Left lobe of liver (tissue), 2 donors: ENCODE measurements at regions not wholly inside any gene's neighbourhood (a gene's known extent, or its start where the extent isn't known, plus 50 kb on each side); places are given as distances from the start of the nearest gene placed in this dataset.
"Not testable (repeated sequence)": the region's sequence is repeated elsewhere in the genome, so short reads cannot be mapped to it uniquely, and the experiment has no call there.

Experiments used
- ATAC-seq: fragments of 200-7000 bp; cut with Tn5 transposase; one replicate; pipeline ENCODE4 v1.9.1; 2020; ENCODE audit warnings: mild to moderate bottlenecking, moderate library complexity
- DNase-seq: peaks from one replicate; pipeline ENCODE4 v3.0.0-alpha.2; 2020; ENCODE audit warnings: low spot score
- donor health status: DM: no; HTN: no; CAD: no; lungs with moderate emphysema.
- donor health status: DM: no; HTN: yes; CAD: no.

- not testable (repeated sequence) for DNase-seq, ATAC-seq
These were observed 50.5 kb upstream of the THOC3 start for GRCh38 chr5:176018598-176018997.

DNA sequence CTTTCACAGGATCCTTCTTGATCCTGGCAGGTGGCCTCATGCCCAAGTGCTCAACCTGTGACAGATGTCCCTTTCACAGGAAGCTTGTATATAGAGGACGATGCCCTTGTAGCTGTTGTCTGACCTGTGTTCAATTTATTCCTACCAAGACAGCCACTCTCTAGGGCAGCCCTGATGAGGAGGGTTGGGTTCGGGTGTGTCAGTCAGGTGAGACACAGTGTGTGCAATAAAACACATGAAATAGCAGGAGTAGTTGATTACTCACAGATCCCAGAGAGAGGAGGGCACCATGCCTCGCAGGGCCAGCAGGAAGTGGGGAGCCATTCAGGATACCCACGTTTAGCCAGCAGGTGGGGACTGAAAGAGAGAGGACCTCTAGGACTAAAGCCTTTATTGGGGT, 52.7 kb upstream of the THOC3 start:
- not testable (repeated sequence) for ATAC-seq, DNase-seq

GRCh38 chr5:176023535-176023934, 55.4 kb upstream of the THOC3 start:
- not testable (repeated sequence) for DNase-seq

GRCh38 chr5:176029445-176029844, 61.3 kb upstream of the THOC3 start:
- ATAC-seq, DNase-seq: not testable (repeated sequence)

More at GRCh38 chr5:176023535-176023934, 55.4 kb upstream of the THOC3 start:
- ATAC-seq, result not testable (repeated sequence)

DNA sequence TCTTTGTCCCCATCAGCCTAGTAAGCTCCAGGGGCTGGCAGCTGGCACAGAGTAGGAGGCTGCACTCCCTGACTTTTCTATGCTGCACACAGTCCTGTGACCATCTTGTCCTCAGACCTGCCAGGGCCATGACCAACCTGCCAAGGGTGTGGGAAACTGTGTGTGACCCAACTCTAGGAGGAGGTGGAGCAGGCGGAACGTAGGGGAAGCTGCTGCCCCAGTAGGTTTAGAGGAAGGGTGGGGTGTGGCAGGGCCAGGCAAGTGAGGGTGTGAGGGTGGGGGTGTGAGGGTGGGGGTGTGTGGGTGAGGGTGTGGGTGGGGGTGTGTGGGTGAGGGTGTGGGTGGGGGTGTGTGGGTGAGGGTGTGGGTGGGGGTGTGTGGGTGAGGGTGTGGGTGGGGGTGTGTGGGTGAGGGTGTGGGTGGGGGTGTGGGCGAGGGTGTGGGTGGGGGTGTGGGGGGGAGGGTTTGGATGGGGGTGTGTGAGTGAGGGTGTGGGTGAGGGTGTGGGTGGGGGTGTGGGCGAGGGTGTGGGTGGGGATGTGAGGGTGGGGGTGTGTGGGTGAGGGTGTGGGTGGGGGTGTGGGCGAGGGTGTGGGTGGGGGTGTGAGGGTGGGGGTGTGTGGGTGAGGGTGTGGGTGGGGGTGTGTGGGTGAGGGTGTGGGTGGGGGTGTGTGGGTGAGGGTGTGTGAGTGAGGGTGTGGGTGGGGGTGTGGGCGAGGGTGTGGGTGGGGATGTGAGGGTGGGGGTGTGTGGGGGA, 62.4 kb upstream of the THOC3 start:
- DNase-seq, ATAC-seq: not testable (repeated sequence)

GRCh38 chr5:176031118-176031510, 63.0 kb upstream of the THOC3 start:
- not testable (repeated sequence) for DNase-seq, ATAC-seq

GRCh38 chr5:176033186-176033585, 65.1 kb upstream of the THOC3 start:
- not testable (repeated sequence) for DNase-seq, ATAC-seq

DNA sequence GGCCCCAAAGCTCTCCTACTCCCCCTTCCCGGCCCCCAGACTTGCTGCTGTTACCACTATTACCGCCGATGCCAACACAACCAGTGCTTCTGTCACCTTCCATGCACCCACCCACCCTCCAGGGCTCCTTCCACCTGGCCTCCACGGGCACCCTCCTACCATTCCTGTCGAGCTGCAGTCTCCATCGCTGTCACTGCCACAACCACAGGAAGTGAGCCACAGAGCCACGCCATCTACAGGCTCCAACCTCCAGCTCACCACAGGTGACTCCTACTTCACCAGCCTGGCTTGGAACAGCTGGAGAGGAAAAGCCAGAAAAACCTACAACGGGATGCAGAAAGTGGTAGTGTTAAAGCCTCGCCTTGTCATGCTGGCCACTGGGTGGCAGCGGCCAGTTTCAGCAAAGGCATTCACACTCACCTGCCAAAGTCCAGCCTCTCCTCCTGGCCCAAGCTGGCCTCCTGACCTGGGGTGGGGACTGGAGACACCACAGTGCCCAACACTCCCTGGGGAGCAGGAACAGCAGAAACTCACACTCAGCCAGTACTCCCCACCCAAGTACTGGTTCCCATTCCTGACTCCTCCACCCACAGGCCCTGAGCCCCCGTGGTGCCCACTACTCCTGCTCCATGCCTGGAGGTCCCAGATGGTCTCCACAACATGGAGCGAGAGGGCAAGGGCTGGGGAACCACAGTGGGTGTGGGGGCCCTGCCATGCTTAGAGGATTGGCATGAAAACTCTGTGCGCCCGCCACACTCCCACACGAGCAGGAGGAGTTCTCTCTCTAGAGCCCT, 66.5 kb upstream of the THOC3 start:
- ATAC-seq, result peak; percentile 93
- not testable (repeated sequence) for DNase-seq

DNA sequence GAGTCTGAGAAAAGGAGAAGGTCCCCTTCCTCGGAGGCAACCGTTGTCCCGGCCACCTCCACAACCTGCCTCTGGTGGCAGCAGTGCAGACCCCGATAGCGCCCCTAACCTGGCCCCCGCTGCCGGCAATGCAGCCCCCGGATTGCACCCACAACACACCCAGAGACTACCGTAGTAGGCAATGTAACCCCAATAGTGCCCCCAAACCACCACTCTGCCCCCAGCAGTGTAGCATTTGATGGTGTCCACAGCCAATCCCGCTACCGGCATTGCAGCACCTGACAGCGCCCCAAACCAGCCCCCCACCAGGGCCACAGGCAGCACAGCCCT, 67.1 kb upstream of the THOC3 start:
- not testable (repeated sequence) for ATAC-seq

DNA sequence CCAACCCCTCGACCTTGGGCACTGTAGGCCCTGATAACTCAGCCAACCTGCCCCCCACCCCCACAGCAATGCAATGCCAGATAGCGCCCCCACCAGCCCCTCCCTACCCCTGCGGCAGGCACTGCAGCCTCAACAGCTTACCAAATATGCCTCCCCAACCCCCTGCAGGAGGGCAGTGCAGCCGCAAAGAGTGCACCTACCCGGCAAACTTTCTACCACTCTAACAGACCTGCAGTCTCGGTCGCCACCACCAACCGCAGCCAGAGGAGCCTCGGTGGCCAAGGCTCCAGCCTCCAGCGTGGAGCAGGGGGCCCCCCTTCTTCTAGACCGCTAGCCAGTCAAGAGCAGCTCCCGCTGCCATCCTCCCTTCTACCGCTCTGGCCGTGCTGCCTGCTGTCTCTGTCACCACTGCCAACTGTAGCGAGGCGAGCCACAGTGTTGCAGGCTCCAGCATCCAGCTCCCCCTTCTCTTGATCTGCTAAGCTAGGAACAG, 67.7 kb upstream of the THOC3 start:
- ATAC-seq, result peak; percentile 12
- not testable (repeated sequence) for DNase-seq

More for the DNA sequence above, 67.1 kb upstream of the THOC3 start:
- not testable (repeated sequence) for DNase-seq

DNA sequence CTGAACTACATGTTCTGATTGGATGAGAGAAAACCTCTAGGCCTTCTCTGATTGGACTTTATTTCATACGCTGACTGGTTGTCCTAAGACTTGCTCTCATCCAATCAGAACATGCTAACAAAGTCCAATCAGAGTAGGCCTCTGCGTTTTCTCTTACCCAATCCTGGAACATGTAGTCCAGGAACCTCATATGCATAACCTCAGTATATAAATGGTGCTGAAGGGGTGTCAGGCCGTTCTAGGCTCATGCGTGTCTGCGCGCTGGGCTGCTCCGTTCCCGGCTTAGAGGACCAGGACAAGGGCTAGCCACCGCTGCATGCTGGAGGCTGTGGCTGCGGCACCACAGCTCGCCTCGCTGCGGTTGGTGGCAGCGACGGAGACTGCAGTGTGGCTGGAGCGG, 68.3 kb upstream of the THOC3 start:
- not testable (repeated sequence) for ATAC-seq, DNase-seq

DNA sequence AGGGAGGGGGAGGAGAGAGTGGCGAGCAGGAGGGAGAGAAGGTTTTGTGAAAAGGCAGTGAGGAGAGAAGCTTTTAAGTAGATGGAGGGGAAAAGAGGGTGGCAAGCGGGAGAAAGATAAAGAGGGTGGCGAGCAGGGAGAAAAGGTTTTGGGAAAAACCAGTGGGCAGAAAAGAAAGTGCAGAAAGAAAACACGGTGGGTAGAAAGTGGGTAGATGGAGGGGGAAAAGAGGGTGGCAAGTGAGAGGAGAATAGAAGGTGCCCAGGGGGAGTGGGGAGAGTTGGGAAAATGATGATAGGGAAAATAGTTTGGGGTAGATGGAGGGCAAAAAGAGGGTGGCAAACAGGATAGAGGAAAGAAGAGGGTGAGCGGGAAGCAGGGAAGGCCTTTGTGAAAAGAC, 69.1 kb upstream of the THOC3 start:
- DNase-seq, ATAC-seq: not testable (repeated sequence)

DNA sequence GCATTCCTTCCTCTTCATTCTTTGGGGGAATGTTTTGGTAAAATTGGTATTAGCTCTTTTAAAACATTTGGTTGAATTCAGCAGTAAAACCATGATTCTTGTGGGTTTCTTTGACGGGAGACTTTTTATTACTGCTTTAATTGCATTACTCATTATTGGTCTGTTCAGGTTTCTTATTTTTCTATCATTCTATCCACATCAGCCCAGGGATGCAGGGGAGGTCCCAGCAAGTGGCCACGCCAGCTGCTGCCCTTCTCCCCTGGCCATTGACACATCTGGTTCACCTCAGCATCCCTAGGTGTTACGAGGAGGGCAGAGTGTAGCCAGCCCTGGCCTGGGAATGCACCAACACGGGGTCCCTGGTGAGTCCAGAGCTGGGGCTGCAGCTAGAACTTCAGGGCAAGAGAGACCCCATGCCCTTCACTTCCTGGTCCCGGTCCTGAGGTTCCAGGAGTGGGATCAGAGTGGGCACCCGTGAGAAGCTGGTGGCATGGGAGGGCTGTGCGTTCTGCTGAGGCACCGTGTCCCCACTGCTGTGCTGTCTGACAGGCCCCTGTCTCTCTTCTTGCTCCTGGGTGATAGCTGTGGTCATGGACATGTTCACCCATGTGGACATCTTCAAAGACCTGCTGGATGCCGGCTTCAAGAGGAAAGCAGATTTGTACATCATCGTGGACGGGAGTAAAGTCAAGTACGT, 72.1 kb upstream of the THOC3 start:
- peak; percentile 36 for DNase-seq
- ATAC-seq, result not testable (repeated sequence)

- not testable (repeated sequence) for DNase-seq, ATAC-seq
These were observed 73.3 kb upstream of the THOC3 start for GRCh38 chr5:176041248-176041994.

DNA sequence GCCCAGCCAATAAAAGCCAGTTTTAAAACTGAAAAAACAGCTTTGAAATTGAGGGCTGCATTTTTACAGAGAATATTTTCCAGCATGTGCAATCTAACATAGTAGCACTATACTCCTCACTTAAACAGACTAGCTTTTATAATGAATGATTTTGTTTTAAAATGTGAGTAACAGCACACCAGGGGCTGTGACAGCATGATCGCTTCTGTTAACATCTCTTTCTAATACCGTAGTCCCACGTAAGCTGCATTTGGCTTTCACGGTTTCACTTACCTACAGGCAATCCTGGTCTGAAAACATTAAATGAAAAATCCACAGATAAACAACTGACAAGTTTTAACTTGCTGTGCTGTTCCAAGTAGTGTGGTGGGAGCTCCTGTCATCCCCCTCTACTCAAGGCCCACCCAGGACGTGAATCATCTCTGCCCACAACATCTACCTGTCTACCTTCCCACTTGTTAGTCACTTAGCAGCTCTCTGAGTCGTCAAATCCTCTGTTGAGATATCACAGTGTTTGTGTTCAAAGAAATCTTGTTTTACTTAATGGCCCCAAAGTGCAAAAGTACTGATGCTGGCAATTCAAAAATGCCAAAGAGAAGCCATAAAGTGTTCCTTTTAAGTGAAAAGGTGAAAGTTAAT, 74.0 kb upstream of the THOC3 start:
- DNase-seq, ATAC-seq: not testable (repeated sequence)

GRCh38 chr5:176043252-176043829, 75.2 kb upstream of the THOC3 start:
- not testable (repeated sequence) for ATAC-seq
- DNase-seq, result peak; percentile 42

GRCh38 chr5:176043986-176044385, 75.9 kb upstream of the THOC3 start:
- ATAC-seq, DNase-seq: not testable (repeated sequence)

DNA sequence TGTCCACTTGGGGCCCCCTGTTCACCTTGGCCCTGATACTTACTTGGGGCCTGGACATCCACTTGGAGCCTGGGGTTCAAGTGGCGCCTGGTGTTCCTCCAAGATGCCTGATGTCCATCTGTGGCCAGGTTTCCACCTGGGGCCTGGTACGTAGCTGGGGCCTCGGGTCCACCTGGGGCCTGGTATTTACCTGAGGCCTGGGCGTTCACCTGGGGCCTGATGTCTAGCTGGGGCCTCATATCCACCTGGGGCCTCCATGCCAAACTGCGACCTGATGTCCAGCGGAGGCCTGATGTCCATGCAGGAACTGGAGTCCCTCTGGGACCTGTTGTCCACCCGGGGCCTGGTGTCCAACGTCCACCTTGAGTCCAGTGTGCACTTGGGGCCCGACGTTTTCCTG, 76.3 kb upstream of the THOC3 start:
- ATAC-seq, DNase-seq: not testable (repeated sequence)

GRCh38 chr5:176045442-176045841, 77.3 kb upstream of the THOC3 start:
- not testable (repeated sequence) for DNase-seq, ATAC-seq
